H1 (cell line): ENCODE measurements at regions not wholly inside any gene's neighbourhood (a gene's known extent, or its start where the extent isn't known, plus 50 kb on each side); places are given as distances from the start of the nearest gene placed in this dataset.

ENCODE experiments used
- CTCF ChIA-PET: fragments of 300-600 bp; sonication (Branson Sonifier 250); formaldehyde crosslinking; loops from one replicate; lab custom pipeline; 2021; ENCODE audit not compliant: partially characterized antibody; lab: Charles Lee
- POLR2A ChIA-PET: fragments of 300-600 bp; sonication (Branson Sonifier 250); formaldehyde crosslinking; loops from one replicate; lab custom pipeline; 2021; ENCODE audit warnings: inconsistent platforms; ENCODE audit not compliant: partially characterized antibody; lab: Charles Lee
- DNase-seq, 2 experiments: peaks; one replicate each; pipeline versions ENCODE4 v3.0.0 to v3.0.0-alpha.2; 2010 to 2022; ENCODE audit warnings: low spot score in 2 of 2, low read depth in 1 of 2, mixed read lengths in 1 of 2
- FAIRE-seq: peaks from 2 replicates; lab custom pipeline; 2011; peaks lifted over from hg19 to GRCh38; lab: Jason Lieb, UNC
- H2AFZ ChIP-seq: 2 replicates; pipeline ENCODE4 v1.8.1; 2012; ENCODE audit warnings: low read length, inconsistent platforms
- H2AK5ac ChIP-seq: 2 replicates; pipeline ENCODE4 v1.6.1; 2013; ENCODE audit warnings: low read depth, low read length
- H2BK120ac ChIP-seq: replicated peaks from 2 replicates; pipeline ENCODE3; 2013; ENCODE audit warnings: low read depth, low read length, inconsistent platforms
- H2BK12ac ChIP-seq: 2 replicates; pipeline ENCODE4 v1.6.1; 2013; ENCODE audit warnings: low read depth, low read length
- H2BK15ac ChIP-seq: 2 replicates; pipeline ENCODE4 v1.6.1; 2013; ENCODE audit warnings: low read length
- H2BK20ac ChIP-seq: 2 replicates; pipeline ENCODE4 v1.6.1; 2013; ENCODE audit warnings: low read length
- H2BK5ac ChIP-seq: 2 replicates; pipeline ENCODE4 v1.6.1; 2013; ENCODE audit warnings: low read depth, low read length
- H3K14ac ChIP-seq: 2 replicates; pipeline ENCODE4 v1.6.1; 2013; ENCODE audit warnings: inconsistent platforms; ENCODE audit not compliant: insufficient read length
- H3K18ac ChIP-seq: 2 replicates; pipeline ENCODE4 v1.6.1; 2013; ENCODE audit warnings: low read length; ENCODE audit errors: extremely low read depth
- H3K23ac ChIP-seq: 2 replicates; pipeline ENCODE4 v1.6.1; 2013; ENCODE audit warnings: inconsistent platforms; ENCODE audit not compliant: insufficient read length
- H3K23me2 ChIP-seq: 2 replicates; pipeline ENCODE4 v1.6.1; 2013; ENCODE audit warnings: low read depth, low read length
- H3K27ac ChIP-seq: 2 replicates; pipeline ENCODE4 v1.6.1; 2011; ENCODE audit warnings: low read depth, low read length, inconsistent platforms
- H3K27me3 ChIP-seq, 4 experiments: replicated peaks in 1 of 4; 1 replicate in 1 of 4; 2 replicates in 3 of 4; pipeline versions ENCODE4 v1.6.1 to v1.8.1; 2011 to 2013; ENCODE audit warnings: low read length in 3 of 4, mild to moderate bottlenecking in 3 of 4, inconsistent platforms in 2 of 4, mixed read lengths in 2 of 4, moderate library complexity in 1 of 4; ENCODE audit not compliant: control insufficient read depth in 3 of 4, insufficient read depth in 3 of 4; ENCODE audit errors: extremely low read depth in 1 of 4
- H3K36me3 ChIP-seq, 4 experiments: 2 replicates each; pipeline versions ENCODE4 v1.6.1 to v1.8.1; 2011 to 2013; ENCODE audit warnings: mild to moderate bottlenecking in 4 of 4, low read length in 3 of 4, moderate library complexity in 2 of 4, control low read depth in 1 of 4, inconsistent platforms in 1 of 4; ENCODE audit not compliant: insufficient read depth in 4 of 4, control insufficient read depth in 2 of 4
- H3K4ac ChIP-seq: replicated peaks from 2 replicates; pipeline ENCODE3; 2013; ENCODE audit warnings: low read length, low read depth, mixed read lengths, inconsistent platforms; ENCODE audit not compliant: insufficient read length
- H3K4me1 ChIP-seq, 4 experiments: replicated peaks in 1 of 4; 1 replicate in 1 of 4; 2 replicates in 3 of 4; pipeline versions ENCODE4 v1.6.1 to v1.8.1; 2011 to 2013; ENCODE audit warnings: low read length in 3 of 4, inconsistent platforms in 2 of 4, mixed read lengths in 1 of 4; ENCODE audit not compliant: insufficient read depth in 4 of 4, control insufficient read depth in 3 of 4
- H3K4me2 ChIP-seq, 2 experiments: 2 replicates each; pipeline versions ENCODE4 v1.6.1 to v1.8.1; 2011 to 2013; ENCODE audit warnings: low read depth in 2 of 2, low read length in 2 of 2, control low read depth in 1 of 2, inconsistent platforms in 1 of 2, mild to moderate bottlenecking in 1 of 2; ENCODE audit not compliant: insufficient read depth in 1 of 2
- H3K4me3 ChIP-seq, 4 experiments: fragments of 200-600, 300-600 bp in 1 of 4; sonication (generic), shearing (Covaris generic), sonication (Bioruptor Twin) in 1 of 4; 2 replicates each; pipeline versions ENCODE4 v1.5.1 to v1.8.1; 2011 to 2016; ENCODE audit warnings: low read length in 4 of 4, low read depth in 3 of 4, control low read depth in 2 of 4, inconsistent platforms in 2 of 4, mild to moderate bottlenecking in 2 of 4, mixed read lengths in 1 of 4, moderate library complexity in 1 of 4; ENCODE audit not compliant: insufficient read depth in 2 of 4; ENCODE audit errors: extremely low read depth in 1 of 4
- H3K56ac ChIP-seq: replicated peaks from 2 replicates; pipeline ENCODE3; 2013; ENCODE audit warnings: low read depth, mild to moderate bottlenecking, mixed read lengths, low read length, inconsistent platforms; ENCODE audit not compliant: insufficient read length
- H3K79me1 ChIP-seq: 2 replicates; pipeline ENCODE4 v1.6.1; 2013; ENCODE audit warnings: low read depth, low read length, control low read depth
- H3K79me2 ChIP-seq, 2 experiments: 2 replicates each; pipeline versions ENCODE4 v1.6.1 to v1.8.1; 2012 to 2013; ENCODE audit warnings: low read length in 2 of 2, mild to moderate bottlenecking in 2 of 2, inconsistent platforms in 1 of 2; ENCODE audit not compliant: insufficient read depth in 2 of 2, control insufficient read depth in 1 of 2
- H3K9ac ChIP-seq, 4 experiments: replicated peaks in 1 of 4; 1 replicate in 1 of 4; 2 replicates in 3 of 4; pipeline versions ENCODE4 v1.6.1 to v1.8.1; 2011 to 2013; ENCODE audit warnings: low read depth in 3 of 4, low read length in 3 of 4, control low read depth in 2 of 4, mild to moderate bottlenecking in 2 of 4, moderate library complexity in 2 of 4, inconsistent platforms in 1 of 4; ENCODE audit errors: extremely low read depth in 1 of 4
- H3K9me3 ChIP-seq, 2 experiments: 2 replicates each; pipeline versions ENCODE4 v1.6.1 to v1.8.1; 2012 to 2013; ENCODE audit warnings: mild to moderate bottlenecking in 2 of 2, moderate library complexity in 2 of 2, control low read depth in 1 of 2, inconsistent platforms in 1 of 2, low read depth in 1 of 2, low read length in 1 of 2, mixed read lengths in 1 of 2; ENCODE audit not compliant: insufficient read depth in 2 of 2
- H4K20me1 ChIP-seq, 2 experiments: replicated peaks in 1 of 2; 2 replicates each; pipeline versions ENCODE3 to v1.8.1; 2011 to 2013; ENCODE audit warnings: inconsistent platforms in 2 of 2, low read length in 2 of 2, mild to moderate bottlenecking in 1 of 2; ENCODE audit not compliant: insufficient read depth in 2 of 2, control insufficient read depth in 1 of 2
- H4K5ac ChIP-seq: 2 replicates; pipeline ENCODE4 v1.6.1; 2013; ENCODE audit warnings: low read length, low read depth, mixed read lengths, inconsistent platforms; ENCODE audit not compliant: insufficient read length
- H4K8ac ChIP-seq: 2 replicates; pipeline ENCODE4 v1.8.0; 2013; ENCODE audit warnings: mild to moderate bottlenecking, moderate library complexity, low read length, inconsistent platforms; ENCODE audit not compliant: insufficient read depth; ENCODE audit errors: extremely low read depth
- H4K91ac ChIP-seq: replicated peaks from 2 replicates; pipeline ENCODE3; 2013; ENCODE audit warnings: low read length, mixed read lengths, inconsistent platforms; ENCODE audit not compliant: insufficient read length
- EP300 ChIP-seq, 2 experiments: IDR thresholded peaks; 1 replicate in 1 of 2; 2 replicates in 1 of 2; pipeline ENCODE4 v1.6.1; 2011 to 2012; ENCODE audit warnings: low read depth in 2 of 2, low read length in 2 of 2, mild to moderate bottlenecking in 2 of 2, borderline replicate concordance in 1 of 2, inconsistent platforms in 1 of 2, moderate library complexity in 1 of 2
- RFX5 ChIP-seq: IDR thresholded peaks from 2 replicates; pipeline ENCODE4 v1.6.1; 2011; ENCODE audit warnings: low read depth, low read length, improper control_type of control experiment, borderline replicate concordance
- WGBS, 2 experiments: shearing (Covaris generic) in 1 of 2; methylation state at CpG; one replicate each; pipeline versions ENCODE4 v1.1.6 to v1.1.7; 2013 to 2015; ENCODE audit warnings: low lambda C conversion rate in 2 of 2, mixed read lengths in 2 of 2, inconsistent platforms in 1 of 2, low coverage in 1 of 2, missing lambda C conversion rate in 1 of 2; ENCODE audit not compliant: insufficient replicate concordance in 2 of 2, insufficient coverage in 1 of 2, insufficient read length in 1 of 2; ENCODE audit errors: extremely low coverage in 1 of 2, missing lambda C conversion rate in 1 of 2; 5-methylcytosine and 5-hydroxymethylcytosine counted together

GRCh38 chr13:72507416-72508199 lies 219.8 kb downstream of the MZT1 start:
- H2BK120ac ChIP-seq, result no peak overlapping the region
- no peak overlapping the region for H3K4ac ChIP-seq
- TF ChIP-seq EP300 (IDR thresholded peaks at IDR 0.05; ENCODE audit: borderline replicate concordance in 1 of 2, low read depth in 2 of 2, low read length in 2 of 2) (no peak), RFX5 (no peak)
- H3K14ac ChIP-seq, result no peak overlapping the region
- H4K91ac ChIP-seq, result no peak overlapping the region
- H3K56ac ChIP-seq, result no peak overlapping the region
- 87% methylated on average over 9 of the region's 9 CpGs; no CpG with 5 or more reads in 1 of the 2 experiments for WGBS, 2 experiments
- H4K8ac ChIP-seq, result no peak overlapping the region
- ChIA-PET POLR2A (no interaction called here), CTCF (interaction anchor here (0.7 kb wide), 1 partner anchor 119 kb away, joined by 4 read pairs; no protein-coding TSS in a partner anchor)
- H3K79me1 ChIP-seq, result no peaks in the 10 kb centered on the region
- no peak overlapping the region for H2AFZ ChIP-seq
- DNase-seq (no peak), FAIRE-seq (no peak)
- H3K23me2 ChIP-seq, result no peaks in the 10 kb centered on the region
- H4K5ac ChIP-seq, result no peak overlapping the region
- H2BK12ac ChIP-seq, result no peak overlapping the region
- no peaks in the 10 kb centered on the region for H3K36me3 ChIP-seq
- no peaks in the 10 kb centered on the region for H3K9me3 ChIP-seq
- no peak overlapping the region for H3K4me2 ChIP-seq
- no peaks in the 10 kb centered on the region for H3K27me3 ChIP-seq
- H3K4me1 ChIP-seq, result no peaks in the 10 kb centered on the region
- H3K27ac ChIP-seq, result no peak overlapping the region
- no peak overlapping the region for H2AK5ac ChIP-seq
- H2BK15ac ChIP-seq, result no peak overlapping the region
- no peak overlapping the region for H3K23ac ChIP-seq
- peak overlapping the region in 1 of 4 experiments; percentile 34; a peak in 1 of 7 replicates for H3K9ac ChIP-seq
- no peaks in the 10 kb centered on the region for H3K79me2 ChIP-seq
- no peak overlapping the region for H3K4me3 ChIP-seq
- H3K18ac ChIP-seq, result no peak overlapping the region
- no peak overlapping the region for H2BK20ac ChIP-seq
- no peaks in the 10 kb centered on the region for H4K20me1 ChIP-seq
- no peak overlapping the region for H2BK5ac ChIP-seq
